ENCODE measurements at regions not wholly inside any gene's neighbourhood (a gene's known extent, or its start where the extent isn't known, plus 50 kb on each side); places are given as distances from the start of the nearest gene placed in this dataset.
"Not testable (repeated sequence)": the region's sequence is repeated elsewhere in the genome, so short reads cannot be mapped to it uniquely, and the experiment has no call there.

- H2BK15ac ChIP-seq (ENCODE audit: low read depth, low read length); H2BK12ac ChIP-seq (ENCODE audit: insufficient read length, low read depth, low read length); H2BK5ac ChIP-seq (ENCODE audit: insufficient read length, low read length); H3K9ac ChIP-seq (ENCODE audit: extremely low read depth, insufficient read length, low read length); H3K18ac ChIP-seq (ENCODE audit: insufficient read length, low read depth, low read length); H3K4me2 ChIP-seq (ENCODE audit: insufficient read depth, insufficient read length, low read length); H3K27me3 Mint-ChIP-seq (ENCODE audit: low read depth); H2AFZ ChIP-seq (ENCODE audit: low read length); H3K4ac ChIP-seq (ENCODE audit: low read depth, low read length); H4K8ac ChIP-seq (replicated peaks; ENCODE audit: insufficient read length, low read depth, low read length); H3T11ph ChIP-seq (ENCODE audit: low read length); H3K36me3 Mint-ChIP-seq (ENCODE audit: insufficient read depth in 1 of 3, low read depth in 3 of 3); H2BK20ac ChIP-seq (ENCODE audit: low read depth, low read length, poor library complexity, severe bottlenecking); H3K79me1 ChIP-seq (ENCODE audit: insufficient read depth, low read depth, low read length, poor library complexity, severe bottlenecking); H3K79me2 ChIP-seq (ENCODE audit: insufficient read depth, low read length); H3K9me3 ChIP-seq (ENCODE audit: control insufficient read depth, low read depth, low read length); H4K20me1 ChIP-seq (ENCODE audit: control insufficient read depth, insufficient read depth, insufficient read length); H3K56ac ChIP-seq (ENCODE audit: insufficient read length, low read depth, low read length); H3K14ac ChIP-seq (ENCODE audit: insufficient read depth, low read length); H3K23me2 ChIP-seq (ENCODE audit: insufficient read length, low read depth, low read length, poor library complexity, severe bottlenecking); H4K91ac ChIP-seq (ENCODE audit: insufficient read length, low read depth, low read length); DNase-seq; H3K27ac Mint-ChIP-seq; H2AK5ac ChIP-seq (ENCODE audit: insufficient read length, low read length); H3K27me3 ChIP-seq (ENCODE audit: insufficient read depth, low read length); H3K27ac ChIP-seq (ENCODE audit: insufficient read length, low read depth, low read length); H3K4me1 ChIP-seq (ENCODE audit: insufficient read depth, low read length); H3K23ac ChIP-seq (ENCODE audit: insufficient read length, low read depth, low read length); H4K5ac ChIP-seq (ENCODE audit: insufficient read length, low read depth, low read length); H3K9me3 Mint-ChIP-seq; H3K4me3 Mint-ChIP-seq; H2BK120ac ChIP-seq (ENCODE audit: low read depth, low read length, poor library complexity, severe bottlenecking): not testable (repeated sequence)
- WGBS (ENCODE audit: extremely low coverage, insufficient read length, low lambda C conversion rate): no CpG with 5 or more reads among the region's 1 CpG
- peaks cover 8 to 10% of the 10 kb centered on the region in 2 experiments for H3K4me1 Mint-ChIP-seq
These were observed 2003.1 kb upstream of the CDH6 start for GRCh38 chr5:29190398-29190797.

DNA sequence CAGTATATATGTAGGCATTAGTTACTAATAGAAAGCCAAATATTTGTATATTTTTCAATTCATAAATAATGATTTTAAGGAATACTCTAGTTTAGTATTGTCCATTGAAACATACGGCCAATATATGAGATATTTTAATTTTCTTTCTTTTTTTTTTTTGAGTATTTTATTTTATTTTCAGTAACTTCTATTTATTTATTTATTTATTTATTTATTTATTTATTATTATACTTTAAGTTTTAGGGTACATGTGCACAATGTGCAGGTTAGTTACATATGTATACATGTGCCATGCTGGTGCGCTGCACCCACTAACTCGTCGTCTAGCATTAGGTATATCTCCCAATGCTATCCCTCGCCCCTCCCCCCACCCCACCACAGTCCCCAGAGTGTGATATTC, 2007.1 kb upstream of the CDH6 start:
- WGBS (ENCODE audit: extremely low coverage, insufficient read length, low lambda C conversion rate): no CpG with 5 or more reads among the region's 5 CpGs
- H4K8ac ChIP-seq (replicated peaks; ENCODE audit: insufficient read length, low read depth, low read length); H3K9me3 ChIP-seq (ENCODE audit: control insufficient read depth, low read depth, low read length); H2AFZ ChIP-seq (ENCODE audit: low read length); H3K27me3 ChIP-seq (ENCODE audit: insufficient read depth, low read length); H3T11ph ChIP-seq (ENCODE audit: low read length); H2BK20ac ChIP-seq (ENCODE audit: low read depth, low read length, poor library complexity, severe bottlenecking); H2BK120ac ChIP-seq (ENCODE audit: low read depth, low read length, poor library complexity, severe bottlenecking); H3K18ac ChIP-seq (ENCODE audit: insufficient read length, low read depth, low read length); H3K4me1 Mint-ChIP-seq; H3K4me1 ChIP-seq (ENCODE audit: insufficient read depth, low read length); H3K56ac ChIP-seq (ENCODE audit: insufficient read length, low read depth, low read length); H3K79me1 ChIP-seq (ENCODE audit: insufficient read depth, low read depth, low read length, poor library complexity, severe bottlenecking); H3K27me3 Mint-ChIP-seq (ENCODE audit: low read depth); H3K9me3 Mint-ChIP-seq; H3K14ac ChIP-seq (ENCODE audit: insufficient read depth, low read length); H3K4me3 Mint-ChIP-seq; H2BK5ac ChIP-seq (ENCODE audit: insufficient read length, low read length); H4K20me1 ChIP-seq (ENCODE audit: control insufficient read depth, insufficient read depth, insufficient read length); H3K23ac ChIP-seq (ENCODE audit: insufficient read length, low read depth, low read length); DNase-seq; H3K27ac Mint-ChIP-seq; H3K4me2 ChIP-seq (ENCODE audit: insufficient read depth, insufficient read length, low read length); H4K5ac ChIP-seq (ENCODE audit: insufficient read length, low read depth, low read length); H3K4ac ChIP-seq (ENCODE audit: low read depth, low read length); H3K36me3 Mint-ChIP-seq (ENCODE audit: insufficient read depth in 1 of 3, low read depth in 3 of 3); H2BK12ac ChIP-seq (ENCODE audit: insufficient read length, low read depth, low read length); H3K9ac ChIP-seq (ENCODE audit: extremely low read depth, insufficient read length, low read length); H3K23me2 ChIP-seq (ENCODE audit: insufficient read length, low read depth, low read length, poor library complexity, severe bottlenecking); H2BK15ac ChIP-seq (ENCODE audit: low read depth, low read length); H3K79me2 ChIP-seq (ENCODE audit: insufficient read depth, low read length); H3K27ac ChIP-seq (ENCODE audit: insufficient read length, low read depth, low read length); H2AK5ac ChIP-seq (ENCODE audit: insufficient read length, low read length); H4K91ac ChIP-seq (ENCODE audit: insufficient read length, low read depth, low read length): not testable (repeated sequence)

All from H9 (cell line).